MV-4-11 (cell line): ENCODE measurements at regions not wholly inside any gene's neighbourhood (a gene's known extent, or its start where the extent isn't known, plus 50 kb on each side); places are given as distances from the start of the nearest gene placed in this dataset.
A peak's percentile ranks its signal among the peaks of the same experiment; 100 is the strongest.

Experiments
- DNase-seq: peaks from one replicate; lab custom pipeline; 2025; lab: John Stamatoyannopoulos, UW

- DNase-seq = no peak
Observed at GRCh38 chr18:76684265-76684664, 138.1 kb upstream of the ZNF236 start.

GRCh38 chr18:76679945-76680344 is 142.4 kb upstream of the ZNF236 start:
- no peak for DNase-seq

GRCh38 chr18:76679259-76679658 is 143.1 kb upstream of the ZNF236 start:
- no peak for DNase-seq

- DNase-seq = no peak
Observed at GRCh38 chr18:76678248-76678647, 144.1 kb upstream of the ZNF236 start.

- DNase-seq = no peak
Observed at GRCh38 chr18:76674596-76674995, 147.8 kb upstream of the ZNF236 start.

- no peak for DNase-seq
Observed at GRCh38 chr18:76673281-76674185, 148.8 kb upstream of the ZNF236 start.

GRCh38 chr18:76672627-76673026 is 149.7 kb upstream of the ZNF236 start:
- DNase-seq = no peak

- no peak for DNase-seq
Observed at GRCh38 chr18:76670564-76671288, 151.6 kb upstream of the ZNF236 start.

GRCh38 chr18:76668546-76668945 is 153.8 kb upstream of the ZNF236 start:
- no peak for DNase-seq

GRCh38 chr18:76668119-76668518 is 154.2 kb upstream of the ZNF236 start:
- DNase-seq = no peak

- DNase-seq = no peak
Observed at GRCh38 chr18:76667603-76668002, 154.8 kb upstream of the ZNF236 start.

- no peak for DNase-seq
Observed at GRCh38 chr18:76662626-76663025, 159.7 kb upstream of the ZNF236 start.

- no peak for DNase-seq
Observed at GRCh38 chr18:76660571-76661192, 161.7 kb upstream of the ZNF236 start.

GRCh38 chr18:76658627-76659026 is 163.6 kb upstream of the ZNF516 start:
- DNase-seq = peak; percentile 48

- peak; percentile 91 for DNase-seq
Observed at GRCh38 chr18:76657911-76658470, 162.9 kb upstream of the ZNF516 start.

- DNase-seq = peak; percentile 13
Observed at GRCh38 chr18:76656925-76657827, 162.1 kb upstream of the ZNF516 start.

- DNase-seq = no peak
Observed at GRCh38 chr18:76654577-76654976, 159.5 kb upstream of the ZNF516 start.

- DNase-seq = no peak
Observed at GRCh38 chr18:76647322-76647721, 152.3 kb upstream of the ZNF516 start.

- DNase-seq = no peak
Observed at GRCh38 chr18:76644580-76644979, 149.5 kb upstream of the ZNF516 start.

- DNase-seq = no peak
Observed at GRCh38 chr18:76643996-76644395, 149.0 kb upstream of the ZNF516 start.

- no peak for DNase-seq
Observed at GRCh38 chr18:76643199-76643598, 148.2 kb upstream of the ZNF516 start.
